ENCODE measurements at regions not wholly inside any gene's neighbourhood (a gene's known extent, or its start where the extent isn't known, plus 50 kb on each side); places are given as distances from the start of the nearest gene placed in this dataset.
"Not testable (repeated sequence)": the region's sequence is repeated elsewhere in the genome, so short reads cannot be mapped to it uniquely, and the experiment has no call there.

DNA sequence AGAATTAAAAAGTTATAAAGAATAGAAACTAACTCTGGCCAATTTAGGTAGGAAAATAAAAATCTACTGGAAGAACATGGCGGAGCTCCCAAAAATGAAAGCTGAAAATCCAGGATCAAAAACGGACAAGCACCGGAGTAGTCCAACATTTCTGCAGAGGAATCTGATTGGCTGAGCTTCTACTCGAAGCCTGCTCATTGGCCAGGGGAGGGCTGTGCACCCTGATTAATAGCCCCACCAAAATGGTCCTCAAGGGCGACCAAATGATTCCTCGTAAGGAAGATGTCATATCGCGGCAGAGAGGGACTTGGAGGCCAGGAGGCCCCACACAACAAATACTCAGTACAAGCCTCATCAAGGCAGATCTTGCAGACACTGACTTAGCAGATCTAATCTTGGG, 900.7 kb downstream of the UQCRFS1 start:
- no peak overlapping the region for H3K27ac Mint-ChIP-seq (ENCODE audit: unreplicated experiment)
- no peaks in the 10 kb centered on the region for H3K4me1 Mint-ChIP-seq (ENCODE audit: low read depth, unreplicated experiment)
- CTCF ChIA-PET = interaction anchor here (0.5 kb wide), 2 partner anchors 244 to 524 kb away, joined by 3 to 4 read pairs; no protein-coding TSS in a partner anchor
- H3K27me3 Mint-ChIP-seq (ENCODE audit: unreplicated experiment) = no peaks in the 10 kb centered on the region
- H3K9me3 Mint-ChIP-seq (ENCODE audit: low read depth, unreplicated experiment) = peaks cover 3% of the 10 kb centered on the region
- intact Hi-C loops (cut with micrococcal nuclease; ENCODE audit: unreplicated experiment) = no loop called here
- H3K4me3 Mint-ChIP-seq (ENCODE audit: low read depth, unreplicated experiment) = no peak overlapping the region
- no peaks in the 10 kb centered on the region for H3K36me3 Mint-ChIP-seq (ENCODE audit: insufficient read depth, unreplicated experiment)
- no TSS peak for BruUV-seq (replicated peaks)
- DNase-seq = no peak
- TF ChIP-seq, protein P1, sequence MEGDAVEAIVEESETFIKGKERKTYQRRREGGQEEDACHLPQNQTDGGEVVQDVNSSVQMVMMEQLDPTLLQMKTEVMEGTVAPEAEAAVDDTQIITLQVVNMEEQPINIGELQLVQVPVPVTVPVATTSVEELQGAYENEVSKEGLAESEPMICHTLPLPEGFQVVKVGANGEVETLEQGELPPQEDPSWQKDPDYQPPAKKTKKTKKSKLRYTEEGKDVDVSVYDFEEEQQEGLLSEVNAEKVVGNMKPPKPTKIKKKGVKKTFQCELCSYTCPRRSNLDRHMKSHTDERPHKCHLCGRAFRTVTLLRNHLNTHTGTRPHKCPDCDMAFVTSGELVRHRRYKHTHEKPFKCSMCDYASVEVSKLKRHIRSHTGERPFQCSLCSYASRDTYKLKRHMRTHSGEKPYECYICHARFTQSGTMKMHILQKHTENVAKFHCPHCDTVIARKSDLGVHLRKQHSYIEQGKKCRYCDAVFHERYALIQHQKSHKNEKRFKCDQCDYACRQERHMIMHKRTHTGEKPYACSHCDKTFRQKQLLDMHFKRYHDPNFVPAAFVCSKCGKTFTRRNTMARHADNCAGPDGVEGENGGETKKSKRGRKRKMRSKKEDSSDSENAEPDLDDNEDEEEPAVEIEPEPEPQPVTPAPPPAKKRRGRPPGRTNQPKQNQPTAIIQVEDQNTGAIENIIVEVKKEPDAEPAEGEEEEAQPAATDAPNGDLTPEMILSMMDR (IDR thresholded peaks at IDR 0.05; ENCODE audit: unreplicated experiment) = no peak

DNA sequence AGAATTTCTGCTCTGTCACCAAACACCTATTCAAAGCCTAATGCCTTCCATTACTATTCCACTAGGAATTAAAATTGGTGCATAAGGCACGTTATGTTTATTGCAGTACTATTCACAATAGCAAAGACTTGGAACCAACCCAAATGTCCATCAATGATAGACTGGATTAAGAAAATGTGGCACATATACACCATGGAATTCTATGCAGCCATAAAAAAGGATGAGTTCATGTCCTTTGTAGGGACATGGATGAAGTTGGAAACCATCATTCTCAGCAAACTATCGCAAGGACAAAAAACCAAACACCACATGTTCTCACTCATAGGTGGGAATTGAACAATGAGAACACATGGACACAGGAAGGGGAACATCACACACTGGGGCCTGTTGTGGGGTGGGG, 902.1 kb downstream of the UQCRFS1 start:
- H3K4me1 Mint-ChIP-seq (ENCODE audit: low read depth, unreplicated experiment); H3K27me3 Mint-ChIP-seq (ENCODE audit: unreplicated experiment); H3K36me3 Mint-ChIP-seq (ENCODE audit: insufficient read depth, unreplicated experiment); BruUV-seq (replicated peaks); intact Hi-C loops (cut with micrococcal nuclease; ENCODE audit: unreplicated experiment); CTCF ChIA-PET; H3K9me3 Mint-ChIP-seq (ENCODE audit: low read depth, unreplicated experiment); DNase-seq; H3K27ac Mint-ChIP-seq (ENCODE audit: unreplicated experiment); H3K4me3 Mint-ChIP-seq (ENCODE audit: low read depth, unreplicated experiment): not testable (repeated sequence)

DNA sequence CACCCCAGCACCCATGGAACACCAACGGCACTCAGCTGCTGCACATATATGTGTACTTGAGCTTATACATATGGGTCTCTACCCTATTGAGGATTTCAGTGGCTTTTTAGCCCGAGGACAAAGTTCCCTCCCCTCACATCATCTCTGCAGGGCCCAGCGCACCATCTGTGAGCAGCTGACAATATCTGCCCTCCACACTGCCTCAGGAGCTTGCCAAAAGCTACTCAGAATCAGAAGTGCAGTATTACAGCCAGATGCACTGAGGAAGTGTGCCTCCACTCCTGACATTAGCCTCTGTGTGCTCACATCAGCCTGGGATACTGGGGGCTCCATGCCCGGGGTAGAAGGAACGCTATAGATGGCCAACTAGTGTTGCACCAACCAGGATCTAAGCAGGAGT, 903.9 kb downstream of the UQCRFS1 start:
- H3K4me1 Mint-ChIP-seq (ENCODE audit: low read depth, unreplicated experiment) = no peaks in the 10 kb centered on the region
- CTCF ChIA-PET = interaction anchor here (0.6 kb wide), 1 partner anchor 295 kb away, joined by 4 read pairs; no protein-coding TSS in a partner anchor
- no peaks in the 10 kb centered on the region for H3K27me3 Mint-ChIP-seq (ENCODE audit: unreplicated experiment)
- H3K27ac Mint-ChIP-seq (ENCODE audit: unreplicated experiment) = no peak overlapping the region
- H3K4me3 Mint-ChIP-seq (ENCODE audit: low read depth, unreplicated experiment) = no peak overlapping the region
- DNase-seq = no peak
- no TSS peak for BruUV-seq (replicated peaks)
- intact Hi-C loops (cut with micrococcal nuclease; ENCODE audit: unreplicated experiment) = no loop called here
- TF ChIP-seq, protein P1 (IDR thresholded peaks at IDR 0.05; ENCODE audit: unreplicated experiment) = no peak
- no peaks in the 10 kb centered on the region for H3K36me3 Mint-ChIP-seq (ENCODE audit: insufficient read depth, unreplicated experiment)
- H3K9me3 Mint-ChIP-seq (ENCODE audit: low read depth, unreplicated experiment) = peaks cover 3% of the 10 kb centered on the region

DNA sequence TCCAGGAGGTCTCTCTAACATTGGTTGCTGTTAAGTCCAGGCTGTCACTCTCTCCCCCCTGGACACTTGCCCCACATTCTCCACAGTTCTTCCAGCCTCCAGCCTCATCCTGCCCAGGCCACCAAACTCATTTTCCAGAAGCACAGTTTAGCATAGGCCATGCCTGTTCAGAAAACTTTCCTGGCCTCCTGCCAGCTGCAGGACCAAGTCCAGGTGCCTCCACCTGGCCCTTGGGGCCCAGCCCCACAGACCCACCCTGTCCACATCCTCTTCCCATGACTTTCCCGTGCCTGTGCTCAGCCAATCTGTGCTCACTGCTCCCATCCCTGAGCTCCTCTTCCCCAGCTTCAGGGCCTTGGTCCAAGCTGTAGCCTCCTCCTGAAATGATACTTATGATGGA, 905.0 kb downstream of the UQCRFS1 start:
- BruUV-seq (replicated peaks) = no TSS peak

DNA sequence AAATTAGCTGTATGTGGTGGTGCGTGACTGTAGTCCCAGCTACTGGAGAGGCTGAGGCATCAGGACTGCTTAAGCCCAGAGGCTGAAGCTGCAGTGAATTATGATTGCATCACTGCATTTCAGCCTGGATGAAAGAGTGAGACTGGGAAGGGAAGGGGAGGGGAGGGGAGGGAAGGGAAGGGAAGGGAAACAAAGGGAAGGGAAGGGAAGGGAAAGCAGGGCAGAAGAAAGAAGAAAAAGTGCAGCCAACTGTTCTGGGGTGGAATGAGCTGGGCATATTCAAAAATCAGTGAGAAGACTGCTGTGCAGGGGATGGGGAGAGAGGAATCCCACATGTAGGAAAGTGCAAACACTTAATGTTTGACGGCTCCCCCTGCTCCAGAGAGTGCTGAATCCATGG, 905.5 kb downstream of the UQCRFS1 start:
- Mint-ChIP-seq H3K4me1 (ENCODE audit: low read depth, unreplicated experiment) (no peaks in the 10 kb centered on the region), H3K27ac (ENCODE audit: unreplicated experiment) (no peak overlapping the region), H3K4me3 (ENCODE audit: low read depth, unreplicated experiment) (no peak overlapping the region), H3K27me3 (ENCODE audit: unreplicated experiment) (no peaks in the 10 kb centered on the region), H3K36me3 (ENCODE audit: insufficient read depth, unreplicated experiment) (no peaks in the 10 kb centered on the region), H3K9me3 (ENCODE audit: low read depth, unreplicated experiment) (peaks cover 6% of the 10 kb centered on the region)
- no peak for DNase-seq
- CTCF ChIA-PET = interaction anchor here (0.6 kb wide), 1 partner anchor 12 kb away, joined by 3 read pairs; no protein-coding TSS in a partner anchor
- TF ChIP-seq, protein P1 (IDR thresholded peaks at IDR 0.05; ENCODE audit: unreplicated experiment) = no peak
- no TSS peak for BruUV-seq (replicated peaks)
- intact Hi-C loops (cut with micrococcal nuclease; ENCODE audit: unreplicated experiment) = no loop called here

More for the DNA sequence above, 905.0 kb downstream of the UQCRFS1 start:
- H3K4me3 Mint-ChIP-seq (ENCODE audit: low read depth, unreplicated experiment) = no peak overlapping the region
- no peak for DNase-seq
- intact Hi-C loops (cut with micrococcal nuclease; ENCODE audit: unreplicated experiment) = no loop called here
- no peaks in the 10 kb centered on the region for H3K36me3 Mint-ChIP-seq (ENCODE audit: insufficient read depth, unreplicated experiment)
- H3K27ac Mint-ChIP-seq (ENCODE audit: unreplicated experiment) = no peak overlapping the region
- TF ChIP-seq, protein P1 (IDR thresholded peaks at IDR 0.05; ENCODE audit: unreplicated experiment) = no peak
- no peaks in the 10 kb centered on the region for H3K4me1 Mint-ChIP-seq (ENCODE audit: low read depth, unreplicated experiment)
- no peaks in the 10 kb centered on the region for H3K27me3 Mint-ChIP-seq (ENCODE audit: unreplicated experiment)
- CTCF ChIA-PET = interaction anchor here (0.6 kb wide), 1 partner anchor 12 kb away, joined by 3 read pairs; no protein-coding TSS in a partner anchor
- peaks cover 3% of the 10 kb centered on the region for H3K9me3 Mint-ChIP-seq (ENCODE audit: low read depth, unreplicated experiment)

Data from Calu3 (cell line).